SK-N-SH (cell line): ENCODE measurements at regions not wholly inside any gene's neighbourhood (a gene's known extent, or its start where the extent isn't known, plus 50 kb on each side); places are given as distances from the start of the nearest gene placed in this dataset.

Experiments
- CTCF ChIA-PET: fragments of 300-600, 350-600 bp; formaldehyde crosslinking; extraction: SDS; loops from one replicate; lab custom pipeline; 2021; lab: Yijun Ruan, JAX
- POLR2A ChIA-PET: fragments of 350-600 bp; sonication (Branson Sonifier 250); formaldehyde crosslinking; extraction: SDS; loops from one replicate; lab custom pipeline; 2020; ENCODE audit warnings: antibody characterized with exemption, inconsistent platforms; lab: Yijun Ruan, JAX
- DNase-seq: peaks from one replicate; pipeline ENCODE4 v3.0.0; 2012
- H2AFZ ChIP-seq: fragments of 200-600 bp; sonication (generic); 2 replicates; pipeline ENCODE4 v1.8.1; 2016; ENCODE audit warnings: antibody characterized with exemption, mild to moderate bottlenecking, low read depth
- H3F3A ChIP-seq: fragments of 200-600 bp; sonication (generic); replicated peaks from 2 replicates; pipeline ENCODE3; 2016; ENCODE audit warnings: antibody characterized with exemption, mild to moderate bottlenecking; ENCODE audit not compliant: insufficient read depth
- H3K27ac ChIP-seq, 2 experiments: fragments of 200-500 bp in 1 of 2; fragments of 200-600 bp in 1 of 2; sonication (Bioruptor generic) in 1 of 2; sonication (generic), shearing (Covaris generic) in 1 of 2; 2 replicates each; pipeline versions ENCODE4 v1.5.1 to v1.6.1; 2014 to 2016; ENCODE audit warnings: low read depth in 2 of 2, inconsistent platforms in 1 of 2, low read length in 1 of 2, mild to moderate bottlenecking in 1 of 2, mixed read lengths in 1 of 2
- H3K27me3 ChIP-seq: fragments of 200-600 bp; sonication (generic), shearing (Covaris generic); 2 replicates; pipeline ENCODE4 v1.6.1; 2016; ENCODE audit warnings: mixed run types; ENCODE audit not compliant: insufficient read depth
- H3K36me3 ChIP-seq, 2 experiments: fragments of 200-500 bp in 1 of 2; fragments of 200-600 bp in 1 of 2; sonication (Bioruptor generic) in 1 of 2; sonication (generic) in 1 of 2; replicated peaks in 1 of 2; 2 replicates each; pipeline versions ENCODE3 to v1.5.1; 2014 to 2016; ENCODE audit warnings: low read length in 1 of 2, mild to moderate bottlenecking in 1 of 2; ENCODE audit not compliant: insufficient read depth in 2 of 2, control insufficient read depth in 1 of 2
- H3K4me1 ChIP-seq, 2 experiments: fragments of 200-500 bp in 1 of 2; fragments of 200-600 bp in 1 of 2; sonication (Bioruptor generic) in 1 of 2; sonication (generic), shearing (Covaris generic) in 1 of 2; 2 replicates each; pipeline versions ENCODE4 v1.5.1 to v1.6.1; 2014 to 2016; ENCODE audit warnings: low read depth in 1 of 2, low read length in 1 of 2, mixed run types in 1 of 2; ENCODE audit not compliant: insufficient read depth in 2 of 2, control insufficient read depth in 1 of 2
- H3K4me2 ChIP-seq: fragments of 200-600 bp; sonication (generic), shearing (Covaris generic); 2 replicates; pipeline ENCODE4 v1.6.1; 2017; ENCODE audit warnings: mixed run types
- H3K4me3 ChIP-seq, 2 experiments: fragments of 200-500 bp in 1 of 2; fragments of 200-600 bp in 1 of 2; sonication (Bioruptor generic) in 1 of 2; sonication (generic), shearing (Covaris generic) in 1 of 2; 2 replicates each; pipeline versions ENCODE4 v1.5.1 to v1.8.1; 2014 to 2016; ENCODE audit warnings: low read depth in 2 of 2, inconsistent platforms in 1 of 2, low read length in 1 of 2, mild to moderate bottlenecking in 1 of 2, mixed read lengths in 1 of 2, moderate library complexity in 1 of 2
- H3K79me2 ChIP-seq: fragments of 200-600 bp; sonication (generic); 2 replicates; pipeline ENCODE4 v1.8.1; 2017; ENCODE audit warnings: mild to moderate bottlenecking; ENCODE audit not compliant: insufficient read depth
- H3K9ac ChIP-seq: fragments of 200-600 bp; sonication (generic); 2 replicates; pipeline ENCODE4 v1.6.1; 2017; ENCODE audit warnings: mixed run types
- H3K9me2 ChIP-seq: fragments of 200-600 bp; sonication (generic); 2 replicates; pipeline ENCODE4 v1.6.1; 2017; ENCODE audit warnings: mixed run types
- H3K9me3 ChIP-seq: fragments of 200-600 bp; sonication (generic); 2 replicates; pipeline ENCODE4 v1.6.1; 2017; ENCODE audit warnings: mixed run types, mild to moderate bottlenecking, moderate library complexity
- H4K20me1 ChIP-seq: fragments of 200-600 bp; sonication (generic); 2 replicates; pipeline ENCODE4 v1.6.1; 2017; ENCODE audit warnings: mild to moderate bottlenecking, mixed run types; ENCODE audit not compliant: insufficient read depth
- CHD2 ChIP-seq: fragments of 150-350 bp; IDR thresholded peaks from 2 replicates; pipeline ENCODE4 v1.6.1; 2018; ENCODE audit warnings: low read length; ENCODE audit not compliant: partially characterized antibody
- FOSL2 ChIP-seq: IDR thresholded peaks from 2 replicates; pipeline ENCODE4 v1.4.0; 2012; ENCODE audit warnings: low read depth, mild to moderate bottlenecking, moderate library complexity, borderline replicate concordance
- FOXM1 ChIP-seq: IDR thresholded peaks from 2 replicates; pipeline ENCODE4 v1.4.0; 2012; ENCODE audit warnings: low read depth, mild to moderate bottlenecking
- POLR2AphosphoS5 ChIP-seq: IDR thresholded peaks from 2 replicates; pipeline ENCODE4 v1.6.1; 2012; ENCODE audit warnings: low read depth, low read length
- SMC3 ChIP-seq: IDR thresholded peaks from 2 replicates; pipeline ENCODE4 v1.6.1; 2012; ENCODE audit warnings: low read depth, low read length, improper control_type of control experiment
- WGBS: methylation state at CpG from one replicate; pipeline ENCODE4 v1.1.6; 2017; ENCODE audit warnings: low lambda C conversion rate; 5-methylcytosine and 5-hydroxymethylcytosine counted together
- TF ChIP-seq, protein P1 (sequence below): IDR thresholded peaks from 2 replicates; pipeline ENCODE4 v1.6.1; 2012; ENCODE audit warnings: mild to moderate bottlenecking, low read depth, low read length, moderate library complexity
- TF ChIP-seq, protein P2 (sequence below): IDR thresholded peaks from 2 replicates; pipeline ENCODE4; 2012
- TF ChIP-seq, protein P3 (sequence below): fragments of 150-350 bp; IDR thresholded peaks from 2 replicates; pipeline ENCODE4 v1.6.1; 2016; ENCODE audit warnings: mild to moderate bottlenecking, low read depth, low read length

DNA sequence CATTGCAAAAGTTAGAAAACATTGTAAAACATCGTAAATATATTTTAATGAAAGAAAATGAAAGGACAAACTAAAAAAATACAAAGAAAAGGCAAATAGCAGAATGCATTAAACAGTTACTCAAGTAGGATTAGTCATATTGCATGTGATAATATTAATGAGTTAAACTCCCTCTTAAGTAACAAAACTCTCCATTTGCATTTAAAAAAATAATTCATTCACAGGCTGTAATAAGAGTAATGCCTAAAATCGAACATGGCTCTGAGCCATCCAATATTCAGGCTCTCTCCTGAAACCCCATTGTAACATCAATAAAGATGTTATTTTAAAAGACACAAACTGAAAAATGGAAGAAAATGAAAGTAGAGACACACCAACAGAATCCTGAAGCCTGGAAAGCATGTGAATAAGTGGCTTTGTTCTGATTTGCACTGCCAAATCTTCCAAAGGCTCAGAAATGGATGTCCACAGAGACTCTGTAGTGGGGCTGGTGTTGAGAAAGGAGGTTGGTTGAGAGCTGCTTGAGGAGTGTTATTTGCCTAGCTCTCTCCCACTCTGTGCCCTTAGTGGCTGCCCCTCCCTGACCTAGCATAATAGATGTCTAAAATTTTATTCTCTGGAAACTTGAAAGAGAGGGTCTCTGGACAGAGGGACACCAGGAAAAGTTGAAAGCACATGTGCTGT, 268.3 kb upstream of the MEOX2 start:
- H3K4me2 ChIP-seq = no peak overlapping the region
- no peak overlapping the region for H3K9ac ChIP-seq
- no peaks in the 10 kb centered on the region for H4K20me1 ChIP-seq
- no peak overlapping the region for H3K27ac ChIP-seq
- H3K4me1 ChIP-seq = no peaks in the 10 kb centered on the region
- under 1% methylated on average over 2 of the region's 2 CpGs for WGBS
- DNase-seq = no peak
- H3K27me3 ChIP-seq = no peaks in the 10 kb centered on the region
- no peak overlapping the region for H3K4me3 ChIP-seq
- ChIA-PET POLR2A (no interaction called here), CTCF (no interaction called here)
- no peaks in the 10 kb centered on the region for H3K9me3 ChIP-seq
- H3K36me3 ChIP-seq = no peaks in the 10 kb centered on the region
- no peaks in the 10 kb centered on the region; the same call in 1 of the 2 replicates for H3K9me2 ChIP-seq
- no peaks in the 10 kb centered on the region for H3K79me2 ChIP-seq
- H2AFZ ChIP-seq = no peak overlapping the region
- no peaks in the 10 kb centered on the region for H3F3A ChIP-seq
- TF ChIP-seq FOSL2 (no peak), FOXM1 (no peak)
- TF ChIP-seq, protein P1, sequence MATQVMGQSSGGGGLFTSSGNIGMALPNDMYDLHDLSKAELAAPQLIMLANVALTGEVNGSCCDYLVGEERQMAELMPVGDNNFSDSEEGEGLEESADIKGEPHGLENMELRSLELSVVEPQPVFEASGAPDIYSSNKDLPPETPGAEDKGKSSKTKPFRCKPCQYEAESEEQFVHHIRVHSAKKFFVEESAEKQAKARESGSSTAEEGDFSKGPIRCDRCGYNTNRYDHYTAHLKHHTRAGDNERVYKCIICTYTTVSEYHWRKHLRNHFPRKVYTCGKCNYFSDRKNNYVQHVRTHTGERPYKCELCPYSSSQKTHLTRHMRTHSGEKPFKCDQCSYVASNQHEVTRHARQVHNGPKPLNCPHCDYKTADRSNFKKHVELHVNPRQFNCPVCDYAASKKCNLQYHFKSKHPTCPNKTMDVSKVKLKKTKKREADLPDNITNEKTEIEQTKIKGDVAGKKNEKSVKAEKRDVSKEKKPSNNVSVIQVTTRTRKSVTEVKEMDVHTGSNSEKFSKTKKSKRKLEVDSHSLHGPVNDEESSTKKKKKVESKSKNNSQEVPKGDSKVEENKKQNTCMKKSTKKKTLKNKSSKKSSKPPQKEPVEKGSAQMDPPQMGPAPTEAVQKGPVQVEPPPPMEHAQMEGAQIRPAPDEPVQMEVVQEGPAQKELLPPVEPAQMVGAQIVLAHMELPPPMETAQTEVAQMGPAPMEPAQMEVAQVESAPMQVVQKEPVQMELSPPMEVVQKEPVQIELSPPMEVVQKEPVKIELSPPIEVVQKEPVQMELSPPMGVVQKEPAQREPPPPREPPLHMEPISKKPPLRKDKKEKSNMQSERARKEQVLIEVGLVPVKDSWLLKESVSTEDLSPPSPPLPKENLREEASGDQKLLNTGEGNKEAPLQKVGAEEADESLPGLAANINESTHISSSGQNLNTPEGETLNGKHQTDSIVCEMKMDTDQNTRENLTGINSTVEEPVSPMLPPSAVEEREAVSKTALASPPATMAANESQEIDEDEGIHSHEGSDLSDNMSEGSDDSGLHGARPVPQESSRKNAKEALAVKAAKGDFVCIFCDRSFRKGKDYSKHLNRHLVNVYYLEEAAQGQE = no peak

DNA sequence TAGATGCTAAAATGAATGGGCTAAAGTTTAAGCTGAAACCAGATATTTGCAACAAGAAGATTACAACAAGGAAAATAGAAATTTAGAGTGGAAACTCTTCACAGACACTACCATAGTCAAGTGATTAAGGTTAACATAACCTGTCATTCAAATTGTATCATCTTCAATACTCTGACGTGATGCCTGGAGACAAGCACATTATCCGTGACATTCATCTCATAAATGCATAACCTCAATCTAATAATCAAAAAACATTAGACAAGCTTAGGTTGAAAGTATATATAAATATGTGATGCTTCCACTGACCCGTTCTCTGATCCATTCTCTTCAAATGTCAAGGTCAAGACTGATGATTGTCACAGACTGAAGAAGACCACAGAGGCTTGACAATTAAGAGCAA, 263.8 kb upstream of the MEOX2 start:
- 0% methylated on average over 3 of the region's 3 CpGs for WGBS
- no peaks in the 10 kb centered on the region for H3K36me3 ChIP-seq
- DNase-seq = no peak
- CTCF ChIA-PET = interaction anchor here (2.6 kb wide), 1 partner anchor 13 kb away, joined by 6 read pairs; no protein-coding TSS in a partner anchor
- no peak overlapping the region for H3K27ac ChIP-seq
- no peaks in the 10 kb centered on the region for H3K27me3 ChIP-seq
- no peak overlapping the region for H3K4me2 ChIP-seq
- H3K9ac ChIP-seq = no peak overlapping the region
- TF ChIP-seq, protein P2, sequence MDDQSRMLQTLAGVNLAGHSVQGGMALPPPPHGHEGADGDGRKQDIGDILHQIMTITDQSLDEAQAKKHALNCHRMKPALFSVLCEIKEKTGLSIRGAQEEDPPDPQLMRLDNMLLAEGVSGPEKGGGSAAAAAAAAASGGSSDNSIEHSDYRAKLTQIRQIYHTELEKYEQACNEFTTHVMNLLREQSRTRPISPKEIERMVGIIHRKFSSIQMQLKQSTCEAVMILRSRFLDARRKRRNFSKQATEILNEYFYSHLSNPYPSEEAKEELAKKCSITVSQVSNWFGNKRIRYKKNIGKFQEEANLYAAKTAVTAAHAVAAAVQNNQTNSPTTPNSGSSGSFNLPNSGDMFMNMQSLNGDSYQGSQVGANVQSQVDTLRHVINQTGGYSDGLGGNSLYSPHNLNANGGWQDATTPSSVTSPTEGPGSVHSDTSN = no peak
- TF ChIP-seq, protein P3, sequence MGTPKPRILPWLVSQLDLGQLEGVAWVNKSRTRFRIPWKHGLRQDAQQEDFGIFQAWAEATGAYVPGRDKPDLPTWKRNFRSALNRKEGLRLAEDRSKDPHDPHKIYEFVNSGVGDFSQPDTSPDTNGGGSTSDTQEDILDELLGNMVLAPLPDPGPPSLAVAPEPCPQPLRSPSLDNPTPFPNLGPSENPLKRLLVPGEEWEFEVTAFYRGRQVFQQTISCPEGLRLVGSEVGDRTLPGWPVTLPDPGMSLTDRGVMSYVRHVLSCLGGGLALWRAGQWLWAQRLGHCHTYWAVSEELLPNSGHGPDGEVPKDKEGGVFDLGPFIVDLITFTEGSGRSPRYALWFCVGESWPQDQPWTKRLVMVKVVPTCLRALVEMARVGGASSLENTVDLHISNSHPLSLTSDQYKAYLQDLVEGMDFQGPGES = no peak
- TF ChIP-seq FOSL2 (no peak), CHD2 (no peak), SMC3 (no peak), POLR2AphosphoS5 (no peak)
- TF ChIP-seq, all 33 proteins: peak for 0
- Histone ChIP-seq H3K79me2 (no peaks in the 10 kb centered on the region), H3K9me2 (no peaks in the 10 kb centered on the region), H4K20me1 (no peaks in the 10 kb centered on the region), H2AFZ (no peak overlapping the region), H3K9me3 (no peaks in the 10 kb centered on the region), H3K4me1 (no peaks in the 10 kb centered on the region), H3F3A (no peaks in the 10 kb centered on the region), H3K4me3 (no peak overlapping the region)
- POLR2A ChIA-PET = no interaction called here
